Body of pancreas (tissue), 4 donors: ENCODE measurements at regions not wholly inside any gene's neighbourhood (a gene's known extent, or its start where the extent isn't known, plus 50 kb on each side); places are given as distances from the start of the nearest gene placed in this dataset.

Experiments
- CTCF ChIP-seq, 7 experiments: fragments of 450-650 bp in 4 of 7; fragments of 200-600 bp in 3 of 7; sonication (generic) in 3 of 7; IDR thresholded peaks; one replicate each; pipeline ENCODE4 v1.5.1; 2016 to 2019; ENCODE audit warnings: antibody characterized with exemption in 7 of 7
- POLR2A ChIP-seq, 3 donors: fragments of 450-650 bp; IDR thresholded peaks; one replicate each; pipeline ENCODE4 v1.6.1; 2016; ENCODE audit warnings: antibody characterized with exemption in 3 of 3, mild to moderate bottlenecking in 2 of 3

- TF ChIP-seq POLR2A (IDR thresholded peaks at IDR 0.05): no peak
- no peak for TF ChIP-seq CTCF (IDR thresholded peaks at IDR 0.05)
Measured at GRCh38 chr1:66480162-66480561, 53.8 kb upstream of the SGIP1 start.
